D721Med (cell line): ENCODE measurements at regions not wholly inside any gene's neighbourhood (a gene's known extent, or its start where the extent isn't known, plus 50 kb on each side); places are given as distances from the start of the nearest gene placed in this dataset.

ENCODE experiments used
- DNase-seq: peaks from one replicate; pipeline ENCODE4 v3.0.0; 2011; ENCODE audit warnings: low spot score; ENCODE audit not compliant: insufficient read length
- FAIRE-seq: peaks from 2 replicates; lab custom pipeline; 2011; peaks lifted over from hg19 to GRCh38; lab: Jason Lieb, UNC
- CTCF ChIP-seq: IDR thresholded peaks from 2 replicates; pipeline ENCODE4 v1.5.1; 2012; ENCODE audit warnings: mild to moderate bottlenecking, control low read depth; ENCODE audit not compliant: insufficient read depth; ENCODE audit errors: missing control alignments

- no peak for TF ChIP-seq CTCF
- FAIRE-seq (no peak), DNase-seq (no peak)
Measured at GRCh38 chr2:48114256-48114655, 200.2 kb upstream of the FOXN2 start.

GRCh38 chr2:48116497-48116896 lies 198.0 kb upstream of the FOXN2 start:
- TF ChIP-seq CTCF, result no peak
- no peak for FAIRE-seq
- DNase-seq, result no peak

GRCh38 chr2:48118895-48119294 lies 195.6 kb upstream of the FOXN2 start:
- FAIRE-seq, result no peak

GRCh38 chr2:48120112-48120511 lies 194.4 kb upstream of the FOXN2 start:
- no peak for TF ChIP-seq CTCF
- FAIRE-seq, result no peak

More at GRCh38 chr2:48118895-48119294, 195.6 kb upstream of the FOXN2 start:
- DNase-seq, result no peak
- no peak for TF ChIP-seq CTCF

DNA sequence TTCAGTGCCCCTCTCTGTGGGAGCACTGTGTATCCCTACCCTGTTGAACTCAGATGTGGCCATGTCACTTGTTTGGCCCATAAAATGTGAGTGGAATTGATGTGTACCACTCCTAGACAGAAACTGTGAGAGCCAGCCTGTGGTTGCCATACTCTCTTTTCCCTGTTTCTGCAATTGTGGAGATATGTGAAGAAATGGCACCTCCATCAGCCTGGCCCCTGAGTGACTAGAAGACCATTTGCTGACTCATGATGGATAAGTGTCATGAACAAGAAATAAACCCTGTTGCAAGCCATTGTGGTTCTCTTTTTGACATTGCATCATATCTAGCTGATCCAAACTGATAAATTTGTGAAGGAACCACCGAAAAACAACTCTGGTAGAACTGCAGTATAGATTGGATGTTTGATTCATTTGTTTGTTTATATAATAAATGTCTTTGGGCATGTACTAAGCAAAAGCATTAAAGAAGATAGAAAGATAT lies 193.7 kb upstream of the FOXN2 start:
- TF ChIP-seq CTCF, result no peak
- DNase-seq, result no peak
- no peak for FAIRE-seq

More at GRCh38 chr2:48120112-48120511, 194.4 kb upstream of the FOXN2 start:
- no peak for DNase-seq

DNA sequence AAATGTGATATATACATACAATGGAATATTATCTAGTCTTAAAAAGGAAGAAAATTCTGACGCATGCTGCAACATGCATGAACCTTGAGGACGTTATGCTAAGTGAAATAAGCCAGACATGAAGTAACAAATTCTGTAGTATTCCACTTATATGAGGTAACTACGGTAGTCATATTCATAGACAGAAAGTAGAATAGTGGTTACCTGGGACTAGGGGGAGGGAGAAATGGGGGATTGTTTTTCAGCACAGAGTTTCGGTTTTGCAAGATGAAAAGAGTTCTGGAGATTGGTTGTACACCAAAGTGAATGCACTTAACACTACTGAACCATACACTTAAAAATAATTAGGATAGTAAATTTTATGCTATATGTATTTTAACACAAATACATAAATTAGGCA lies 192.3 kb upstream of the FOXN2 start:
- peak; percentile 21 for FAIRE-seq

More for the DNA sequence above, 192.3 kb upstream of the FOXN2 start:
- DNase-seq, result no peak
- TF ChIP-seq CTCF, result no peak
